ENCODE measurements at regions not wholly inside any gene's neighbourhood (a gene's known extent, or its start where the extent isn't known, plus 50 kb on each side); places are given as distances from the start of the nearest gene placed in this dataset.

- no peak overlapping the region for H3K4me3 ChIP-seq (ENCODE audit: low read depth, low read length)
- no peak for DNase-seq (ENCODE audit: low read depth)
- no peak for TF ChIP-seq CTCF (conservative IDR thresholded peaks at IDR 0.05; ENCODE audit: low read depth, low read length)
Observed at GRCh38 chr14:101167428-101167827, 263.9 kb upstream of the RTL1 start.

- H3K4me3 ChIP-seq (ENCODE audit: low read depth, low read length), result no peak overlapping the region
- DNase-seq (ENCODE audit: low read depth), result no peak
- no peak for TF ChIP-seq CTCF (conservative IDR thresholded peaks at IDR 0.05; ENCODE audit: low read depth, low read length)
Observed at GRCh38 chr14:101169267-101169666, 265.7 kb upstream of the RTL1 start.

- H3K4me3 ChIP-seq (ENCODE audit: low read depth, low read length), result no peak overlapping the region
- TF ChIP-seq CTCF (conservative IDR thresholded peaks at IDR 0.05; ENCODE audit: low read depth, low read length), result no peak
- DNase-seq (ENCODE audit: low read depth), result no peak
Observed at GRCh38 chr14:101171650-101172049, 268.1 kb upstream of the RTL1 start.

- no peak for TF ChIP-seq CTCF (conservative IDR thresholded peaks at IDR 0.05; ENCODE audit: low read depth, low read length)
- no peak overlapping the region for H3K4me3 ChIP-seq (ENCODE audit: low read depth, low read length)
Observed at GRCh38 chr14:101173698-101174521, 270.4 kb upstream of the RTL1 start.

GRCh38 chr14:101174522-101174838 is 271.0 kb upstream of the RTL1 start:
- no peak for TF ChIP-seq CTCF (conservative IDR thresholded peaks at IDR 0.05; ENCODE audit: low read depth, low read length)
- DNase-seq (ENCODE audit: low read depth), result no peak
- H3K4me3 ChIP-seq (ENCODE audit: low read depth, low read length), result no peak overlapping the region

More at GRCh38 chr14:101173698-101174521, 270.4 kb upstream of the RTL1 start:
- DNase-seq (ENCODE audit: low read depth), result no peak

- TF ChIP-seq CTCF (conservative IDR thresholded peaks at IDR 0.05; ENCODE audit: low read depth, low read length), result no peak
- H3K4me3 ChIP-seq (ENCODE audit: low read depth, low read length), result no peak overlapping the region
- no peak for DNase-seq (ENCODE audit: low read depth)
Observed at GRCh38 chr14:101174980-101175606, 271.6 kb upstream of the RTL1 start.

Measured in choroid plexus epithelial cell (primary cell).